Body of pancreas (tissue), 4 donors: ENCODE measurements at regions not wholly inside any gene's neighbourhood (a gene's known extent, or its start where the extent isn't known, plus 50 kb on each side); places are given as distances from the start of the nearest gene placed in this dataset.

ENCODE experiments used
- ATAC-seq: fragments of 150-250 bp; one replicate; pipeline ENCODE4 v1.9.1; 2016
- DNase-seq, 4 donors: peaks; one replicate each; pipeline ENCODE4 v3.0.0-alpha.2; 2019
- H3K27ac ChIP-seq, 4 donors: fragments of 200-600 bp; sonication (generic); 1 replicate in 3 of 4; 2 replicates in 1 of 4; pipeline versions ENCODE4 v1.5.1 to v1.6.1; 2016 to 2019; ENCODE audit warnings: mild to moderate bottlenecking in 1 of 4, mixed read lengths in 1 of 4, moderate library complexity in 1 of 4
- H3K27me3 ChIP-seq, 2 donors: fragments of 200-600 bp; sonication (generic); one replicate each; pipeline ENCODE4 v1.6.0; 2016; ENCODE audit warnings: mild to moderate bottlenecking in 1 of 2
- H3K36me3 ChIP-seq, 2 donors: fragments of 200-600 bp; sonication (generic); replicated peaks in 1 of 2; 2 replicates each; pipeline ENCODE4 v1.5.1; 2016; ENCODE audit warnings: low read depth in 2 of 2; ENCODE audit not compliant: insufficient read depth in 1 of 2
- H3K4me1 ChIP-seq: fragments of 200-600 bp; sonication (generic); one replicate; pipeline ENCODE4 v1.6.0; 2016
- H3K4me3 ChIP-seq, 2 donors: fragments of 200-600 bp; sonication (generic); 1 replicate in 1 of 2; 2 replicates in 1 of 2; pipeline ENCODE4 v1.5.1; 2016 to 2019
- H3K9me3 ChIP-seq, 3 donors: fragments of 200-600 bp; sonication (generic); 1 replicate in 2 of 3; 2 replicates in 1 of 3; pipeline ENCODE4 v1.5.1; 2016
- CTCF ChIP-seq, 7 experiments: fragments of 450-650 bp in 4 of 7; fragments of 200-600 bp in 3 of 7; sonication (generic) in 3 of 7; IDR thresholded peaks; one replicate each; pipeline ENCODE4 v1.5.1; 2016 to 2019; ENCODE audit warnings: antibody characterized with exemption in 7 of 7
- POLR2A ChIP-seq, 3 donors: fragments of 450-650 bp; IDR thresholded peaks; one replicate each; pipeline ENCODE4 v1.6.1; 2016; ENCODE audit warnings: antibody characterized with exemption in 3 of 3, mild to moderate bottlenecking in 2 of 3
- WGBS, 2 donors: methylation state at CpG; one replicate each; pipeline ENCODE4 v1.1.5; 2017; 5-methylcytosine and 5-hydroxymethylcytosine counted together
- intact Hi-C: fragments of 100-400 bp; cut with DNase I; formaldehyde crosslinking; loops from one replicate; pipeline ENCODE4 v1.15.1; 2023

GRCh38 chr15:39488961-39489360 lies 91.9 kb upstream of the THBS1 start:
- intact Hi-C loops = no loop called here
- no peak overlapping the region for H3K27ac ChIP-seq
- 47 to 57% methylated on average over 1 of the region's 1 CpG for WGBS, 2 donors

GRCh38 chr15:39491115-39491885 lies 89.6 kb upstream of the THBS1 start:
- Histone ChIP-seq H3K4me1 (no peaks in the 10 kb centered on the region), H3K9me3 (no peaks in the 10 kb centered on the region), H3K4me3 (no peak overlapping the region), H3K27me3 (no peaks in the 10 kb centered on the region), H3K36me3 (no peaks in the 10 kb centered on the region), H3K27ac (no peak overlapping the region)
- TF ChIP-seq CTCF (IDR thresholded peaks at IDR 0.05) = no peak
- TF ChIP-seq POLR2A (IDR thresholded peaks at IDR 0.05) = no peak
- no peak for ATAC-seq
- DNase-seq = no peak
- 91 to 93% methylated on average over 12 of the region's 12 CpGs for WGBS, 2 donors
- intact Hi-C loops = no loop called here

More at GRCh38 chr15:39488961-39489360, 91.9 kb upstream of the THBS1 start:
- DNase-seq (no peak), ATAC-seq (no peak)
- Histone ChIP-seq H3K36me3 (no peaks in the 10 kb centered on the region), H3K27me3 (no peaks in the 10 kb centered on the region), H3K9me3 (no peaks in the 10 kb centered on the region), H3K4me1 (no peaks in the 10 kb centered on the region), H3K4me3 (no peak overlapping the region)
- no peak for TF ChIP-seq POLR2A (IDR thresholded peaks at IDR 0.05)
- no peak for TF ChIP-seq CTCF (IDR thresholded peaks at IDR 0.05)

- no peak overlapping the region for H3K4me3 ChIP-seq
- TF ChIP-seq CTCF (IDR thresholded peaks at IDR 0.05) = no peak
- no peak for TF ChIP-seq POLR2A (IDR thresholded peaks at IDR 0.05)
- no peaks in the 10 kb centered on the region for H3K4me1 ChIP-seq
- no peaks in the 10 kb centered on the region for H3K36me3 ChIP-seq
- no peak overlapping the region for H3K27ac ChIP-seq
- ATAC-seq (no peak), DNase-seq (no peak)
- no peaks in the 10 kb centered on the region for H3K9me3 ChIP-seq
- intact Hi-C loops = no loop called here
- H3K27me3 ChIP-seq = no peaks in the 10 kb centered on the region
- 60 to 63% methylated on average over 4 of the region's 4 CpGs for WGBS, 2 donors
These were observed 88.9 kb upstream of the THBS1 start for GRCh38 chr15:39491886-39492490.

- H3K4me3 ChIP-seq = no peak overlapping the region
- TF ChIP-seq CTCF (IDR thresholded peaks at IDR 0.05) (no peak), POLR2A (IDR thresholded peaks at IDR 0.05) (no peak)
- H3K27me3 ChIP-seq = no peaks in the 10 kb centered on the region
- no peak overlapping the region for H3K27ac ChIP-seq
- no peak for DNase-seq
- WGBS, 2 donors = 54 to 57% methylated on average over 3 of the region's 3 CpGs
- no peaks in the 10 kb centered on the region for H3K9me3 ChIP-seq
- H3K4me1 ChIP-seq = no peaks in the 10 kb centered on the region
- no peak for ATAC-seq
- intact Hi-C loops = no loop called here
- H3K36me3 ChIP-seq = no peaks in the 10 kb centered on the region
These were observed 87.3 kb upstream of the THBS1 start for GRCh38 chr15:39493424-39494067.
